Stimulated activated CD8-positive, alpha-beta memory T cell treated with anti-CD3 and anti-CD28 coated beads, Interleukin-7, amount 100 ng/mL, for 24 hours (primary cell): ENCODE measurements at regions not wholly inside any gene's neighbourhood (a gene's known extent, or its start where the extent isn't known, plus 50 kb on each side); places are given as distances from the start of the nearest gene placed in this dataset.
"Not testable (repeated sequence)": the region's sequence is repeated elsewhere in the genome, so short reads cannot be mapped to it uniquely, and the experiment has no call there.

ENCODE experiments used
- DNase-seq: peaks from one replicate; pipeline ENCODE4 v3.0.0-alpha.2; 2020; ENCODE audit warnings: low read depth

GRCh38 chr6:98325366-98325765 lies 509.0 kb upstream of the POU3F2 start:
- DNase-seq = no peak

GRCh38 chr6:98333273-98333672 lies 501.1 kb upstream of the POU3F2 start:
- no peak for DNase-seq

GRCh38 chr6:98335594-98335993 lies 498.8 kb upstream of the POU3F2 start:
- DNase-seq = no peak

- DNase-seq = no peak
Observed at GRCh38 chr6:98339506-98339905, 494.9 kb upstream of the POU3F2 start.

- no peak for DNase-seq
Observed at GRCh38 chr6:98343004-98343403, 491.4 kb upstream of the POU3F2 start.

GRCh38 chr6:98343797-98344196 lies 490.6 kb upstream of the POU3F2 start:
- no peak for DNase-seq

GRCh38 chr6:98352348-98352747 lies 482.0 kb upstream of the POU3F2 start:
- no peak for DNase-seq

GRCh38 chr6:98358173-98358572 lies 476.2 kb upstream of the POU3F2 start:
- no peak for DNase-seq

GRCh38 chr6:98366371-98366770 lies 468.0 kb upstream of the POU3F2 start:
- no peak for DNase-seq

GRCh38 chr6:98380589-98380988 lies 453.8 kb upstream of the POU3F2 start:
- no peak for DNase-seq

GRCh38 chr6:98382246-98382645 lies 452.1 kb upstream of the POU3F2 start:
- no peak for DNase-seq

- DNase-seq = no peak
Observed at GRCh38 chr6:98384334-98384733, 450.0 kb upstream of the POU3F2 start.

GRCh38 chr6:98384801-98385200 lies 449.6 kb upstream of the POU3F2 start:
- DNase-seq = no peak

GRCh38 chr6:98395610-98396166 lies 438.7 kb upstream of the POU3F2 start:
- DNase-seq = no peak

- DNase-seq = no peak
Observed at GRCh38 chr6:98416027-98416426, 418.3 kb upstream of the POU3F2 start.

GRCh38 chr6:98416497-98417158 lies 417.7 kb upstream of the POU3F2 start:
- not testable (repeated sequence) for DNase-seq

- DNase-seq = no peak
Observed at GRCh38 chr6:98433325-98434056, 400.9 kb upstream of the POU3F2 start.

GRCh38 chr6:98443633-98444032 lies 390.7 kb upstream of the POU3F2 start:
- DNase-seq = no peak

- no peak for DNase-seq
Observed at GRCh38 chr6:98452685-98453084, 381.7 kb upstream of the POU3F2 start.

- DNase-seq = no peak
Observed at GRCh38 chr6:98454809-98455322, 379.5 kb upstream of the POU3F2 start.

GRCh38 chr6:98458708-98459107 lies 375.7 kb upstream of the POU3F2 start:
- DNase-seq = no peak

- DNase-seq = no peak
Observed at GRCh38 chr6:98463038-98464000, 371.1 kb upstream of the POU3F2 start.
